ENCODE measurements at regions not wholly inside any gene's neighbourhood (a gene's known extent, or its start where the extent isn't known, plus 50 kb on each side); places are given as distances from the start of the nearest gene placed in this dataset.

- intact Hi-C loops (cut with DNase I): no loop called here
- no peak for DNase-seq
These were observed 301.7 kb downstream of the EIPR1 start for GRCh38 chr2:3075991-3076340.

- intact Hi-C loops (cut with DNase I): no loop called here
- DNase-seq: no peak
These were observed 302.2 kb downstream of the EIPR1 start for GRCh38 chr2:3075316-3075990.

- intact Hi-C loops (cut with DNase I): no loop called here
These were observed 303.9 kb downstream of the EIPR1 start for GRCh38 chr2:3073704-3074103.

GRCh38 chr2:3073041-3073595 is 304.5 kb downstream of the EIPR1 start:
- peak in 28 of 42 donors; percentile 23 to 78 (median 46) for DNase-seq
- intact Hi-C loops (cut with DNase I): no loop called here

More at GRCh38 chr2:3073704-3074103, 303.9 kb downstream of the EIPR1 start:
- no peak for DNase-seq

GRCh38 chr2:3071685-3072263 is 305.8 kb downstream of the EIPR1 start:
- DNase-seq: peak in 5 of 42 donors; percentile 27 to 66 (median 42)
- intact Hi-C loops (cut with DNase I): no loop called here

GRCh38 chr2:3066831-3067230 is 310.8 kb downstream of the EIPR1 start:
- DNase-seq: no peak
- intact Hi-C loops (cut with DNase I): no loop called here

- no peak for DNase-seq
- intact Hi-C loops (cut with DNase I): no loop called here
These were observed 311.7 kb downstream of the EIPR1 start for GRCh38 chr2:3065928-3066327.

GRCh38 chr2:3062476-3063260 is 314.9 kb downstream of the EIPR1 start:
- intact Hi-C loops (cut with DNase I): no loop called here
- peak in 31 of 42 donors; percentile 15 to 84 (median 51) for DNase-seq

GRCh38 chr2:3060049-3060448 is 317.6 kb downstream of the EIPR1 start:
- intact Hi-C loops (cut with DNase I): no loop called here
- DNase-seq: no peak

- peak in 27 of 42 donors; percentile 18 to 80 (median 52) for DNase-seq
- intact Hi-C loops (cut with DNase I): no loop called here
These were observed 318.3 kb downstream of the EIPR1 start for GRCh38 chr2:3059141-3059925.

- intact Hi-C loops (cut with DNase I): no loop called here
- DNase-seq: no peak
These were observed 323.6 kb downstream of the EIPR1 start for GRCh38 chr2:3054066-3054465.

GRCh38 chr2:3051266-3051665 is 326.4 kb downstream of the EIPR1 start:
- DNase-seq: peak in 1 of 42 donors; percentile 22
- intact Hi-C loops (cut with DNase I): no loop called here

- intact Hi-C loops (cut with DNase I): no loop called here
- peak in 1 of 42 donors; percentile 6 for DNase-seq
These were observed 331.3 kb downstream of the EIPR1 start for GRCh38 chr2:3046170-3046865.

- peak in 1 of 42 donors; percentile 10 for DNase-seq
- intact Hi-C loops (cut with DNase I): no loop called here
These were observed 332.2 kb downstream of the EIPR1 start for GRCh38 chr2:3045318-3045921.

- intact Hi-C loops (cut with DNase I): no loop called here
- peak in 1 of 42 donors; percentile 29 for DNase-seq
These were observed 332.9 kb downstream of the EIPR1 start for GRCh38 chr2:3044587-3045317.

GRCh38 chr2:3043726-3044125 is 333.9 kb downstream of the EIPR1 start:
- DNase-seq: peak in 1 of 42 donors; percentile 10
- intact Hi-C loops (cut with DNase I): no loop called here
